ENCODE measurements at regions not wholly inside any gene's neighbourhood (a gene's known extent, or its start where the extent isn't known, plus 50 kb on each side); places are given as distances from the start of the nearest gene placed in this dataset.

DNA sequence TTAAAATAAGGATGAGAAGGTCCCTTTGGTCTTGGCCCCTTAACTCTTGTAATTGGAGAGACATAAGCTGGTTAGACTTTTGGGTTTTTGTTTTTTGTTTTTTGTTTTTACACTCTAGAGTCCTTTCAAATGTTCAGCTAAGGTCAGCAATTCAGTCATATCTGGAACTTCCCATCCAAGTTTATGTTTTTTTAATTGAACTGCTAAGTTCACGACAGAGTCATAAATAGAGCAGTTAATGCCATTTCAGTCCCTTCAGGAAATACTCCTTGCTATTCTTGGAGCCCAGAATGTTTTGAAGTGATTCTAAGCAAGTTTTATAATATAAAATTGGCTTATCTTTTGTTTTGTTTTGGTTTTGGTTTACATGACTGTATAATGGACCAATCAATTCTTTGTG lies 329.4 kb upstream of the PABPC4L start:
- ChIA-PET POLR2A (no interaction called here), CTCF (no interaction called here)
- no peak for TF ChIP-seq FOXK2 (IDR thresholded peaks at IDR 0.05)
- TF ChIP-seq TARDBP (IDR thresholded peaks at IDR 0.05) = no peak
- TF ChIP-seq FOXM1 (IDR thresholded peaks at IDR 0.05; ENCODE audit: borderline replicate concordance) = no peak
- TF ChIP-seq, protein P1, sequence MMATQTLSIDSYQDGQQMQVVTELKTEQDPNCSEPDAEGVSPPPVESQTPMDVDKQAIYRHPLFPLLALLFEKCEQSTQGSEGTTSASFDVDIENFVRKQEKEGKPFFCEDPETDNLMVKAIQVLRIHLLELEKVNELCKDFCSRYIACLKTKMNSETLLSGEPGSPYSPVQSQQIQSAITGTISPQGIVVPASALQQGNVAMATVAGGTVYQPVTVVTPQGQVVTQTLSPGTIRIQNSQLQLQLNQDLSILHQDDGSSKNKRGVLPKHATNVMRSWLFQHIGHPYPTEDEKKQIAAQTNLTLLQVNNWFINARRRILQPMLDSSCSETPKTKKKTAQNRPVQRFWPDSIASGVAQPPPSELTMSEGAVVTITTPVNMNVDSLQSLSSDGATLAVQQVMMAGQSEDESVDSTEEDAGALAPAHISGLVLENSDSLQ (IDR thresholded peaks at IDR 0.05) = no peak
- no peak for DNase-seq (ENCODE audit: extremely low spot score)

DNA sequence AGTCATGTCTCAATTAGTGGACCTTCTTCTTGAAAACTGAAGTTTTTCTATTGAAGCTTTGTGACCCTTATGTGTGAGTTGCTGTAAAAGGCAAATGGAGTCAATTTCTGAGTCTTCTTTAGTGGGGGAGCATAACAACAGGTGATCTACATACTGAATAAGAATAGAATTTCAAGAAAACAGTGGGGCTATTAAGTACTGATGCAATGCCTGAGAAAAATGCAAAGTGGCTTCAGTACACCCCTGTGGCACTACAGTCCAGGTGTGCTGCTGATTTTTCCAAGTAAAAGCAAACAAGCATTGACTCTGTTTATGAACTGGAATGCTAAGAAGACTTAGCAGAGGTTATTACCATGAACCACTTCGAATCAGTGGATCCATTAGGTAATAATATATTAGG lies 328.0 kb upstream of the PABPC4L start:
- POLR2A ChIA-PET = no interaction called here
- TF ChIP-seq ELF4 (IDR thresholded peaks at IDR 0.05) (no peak), HDGF (IDR thresholded peaks at IDR 0.05; ENCODE audit: borderline replicate concordance) (no peak), ZNF384 (IDR thresholded peaks at IDR 0.05) (no peak), BHLHE40 (IDR thresholded peaks at IDR 0.05; ENCODE audit: borderline replicate concordance) (no peak), ARNT (IDR thresholded peaks at IDR 0.05) (no peak), SUZ12 (IDR thresholded peaks at IDR 0.05) (no peak), NFRKB (IDR thresholded peaks at IDR 0.05) (no peak), SP1 (IDR thresholded peaks at IDR 0.05) (no peak), L3MBTL2 (conservative IDR thresholded peaks at IDR 0.05) (no peak), CTBP1 (IDR thresholded peaks at IDR 0.05; ENCODE audit: borderline replicate concordance) (no peak), FOXM1 (IDR thresholded peaks at IDR 0.05; ENCODE audit: borderline replicate concordance) (no peak), FOXA1 (IDR thresholded peaks at IDR 0.05) (no peak), LEF1 (IDR thresholded peaks at IDR 0.05; ENCODE audit: borderline replicate concordance) (no peak), FOXK2 (IDR thresholded peaks at IDR 0.05) (no peak), TARDBP (IDR thresholded peaks at IDR 0.05) (no peak)
- TF ChIP-seq, protein P1 (IDR thresholded peaks at IDR 0.05) = no peak
- CTCF ChIA-PET = no interaction called here
- DNase-seq (ENCODE audit: extremely low spot score) = no peak

DNA sequence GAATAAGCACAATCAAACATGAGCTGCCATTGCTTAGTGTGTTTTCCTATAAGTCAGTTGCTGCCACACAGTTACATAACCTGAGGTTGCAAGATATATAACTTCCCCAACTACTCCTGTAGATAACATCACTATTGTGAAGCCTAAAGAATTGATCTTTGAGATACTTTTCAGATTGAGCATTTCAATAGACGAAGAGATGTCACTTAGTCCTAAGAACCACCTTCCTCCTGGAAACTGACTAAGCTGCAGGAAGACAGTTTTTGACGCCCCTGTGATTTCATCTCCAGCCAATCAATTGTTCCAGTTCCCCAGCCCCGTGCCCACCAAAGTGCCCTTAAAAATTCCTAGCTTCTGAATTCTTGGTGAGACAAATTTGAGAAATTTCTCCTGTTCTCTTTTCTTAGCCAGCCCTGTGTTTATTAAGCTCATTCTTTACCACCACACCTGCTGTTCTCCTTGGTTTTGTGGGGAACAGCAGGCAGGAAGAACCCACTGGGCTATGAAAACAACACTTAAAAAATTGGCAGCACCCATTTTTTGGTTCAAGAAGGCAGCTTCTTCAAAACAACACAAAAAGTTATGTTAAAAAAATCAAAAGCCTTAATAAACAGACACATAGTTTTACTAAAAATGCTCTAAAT lies 317.1 kb upstream of the PABPC4L start:
- CTCF ChIA-PET = interaction anchor here (0.6 to 0.7 kb wide), 2 partner anchors 448 to 1103 kb away, joined by 3 to 4 read pairs; no protein-coding TSS in a partner anchor
- DNase-seq (ENCODE audit: extremely low spot score) = no peak
- no peak for TF ChIP-seq FOXK2 (IDR thresholded peaks at IDR 0.05)
- TF ChIP-seq FOXM1 (IDR thresholded peaks at IDR 0.05; ENCODE audit: borderline replicate concordance) = no peak
- TF ChIP-seq ZNF384 (IDR thresholded peaks at IDR 0.05) = no peak
- TF ChIP-seq FOXA1 (IDR thresholded peaks at IDR 0.05) = no peak
- TF ChIP-seq BHLHE40 (IDR thresholded peaks at IDR 0.05; ENCODE audit: borderline replicate concordance) = no peak
- no peak for TF ChIP-seq HDGF (IDR thresholded peaks at IDR 0.05; ENCODE audit: borderline replicate concordance)
- no peak for TF ChIP-seq NFRKB (IDR thresholded peaks at IDR 0.05)
- no peak for TF ChIP-seq TARDBP (IDR thresholded peaks at IDR 0.05)
- TF ChIP-seq CTBP1 (IDR thresholded peaks at IDR 0.05; ENCODE audit: borderline replicate concordance) = no peak
- TF ChIP-seq ARNT (IDR thresholded peaks at IDR 0.05) = no peak
- TF ChIP-seq SP1 (IDR thresholded peaks at IDR 0.05) = no peak
- TF ChIP-seq L3MBTL2 (conservative IDR thresholded peaks at IDR 0.05) = no peak
- TF ChIP-seq, protein P1 (IDR thresholded peaks at IDR 0.05) = no peak
- TF ChIP-seq LEF1 (IDR thresholded peaks at IDR 0.05; ENCODE audit: borderline replicate concordance) = no peak
- no peak for TF ChIP-seq ELF4 (IDR thresholded peaks at IDR 0.05)
- no peak for TF ChIP-seq SUZ12 (IDR thresholded peaks at IDR 0.05)
- POLR2A ChIA-PET = no interaction called here

DNA sequence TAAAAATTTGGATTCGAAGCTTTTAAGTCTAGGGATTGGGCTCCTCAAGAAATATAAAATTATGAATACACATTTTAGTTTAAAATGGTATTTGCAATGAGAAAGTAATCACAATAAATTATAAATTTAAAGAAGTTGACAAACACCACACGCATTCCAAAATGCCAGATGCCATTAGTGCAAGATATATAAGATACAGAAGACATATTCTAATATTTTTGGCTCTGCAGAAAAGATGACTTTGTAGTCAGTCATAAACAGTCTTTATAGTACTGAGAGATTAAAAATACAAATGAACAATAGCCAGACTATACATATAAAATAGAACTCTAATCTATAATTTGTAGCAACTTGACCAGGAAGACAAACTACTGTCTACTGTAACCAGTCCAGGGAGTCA lies 309.0 kb upstream of the PABPC4L start:
- POLR2A ChIA-PET = no interaction called here
- TF ChIP-seq L3MBTL2 (conservative IDR thresholded peaks at IDR 0.05) = no peak
- no peak for TF ChIP-seq FOXA1 (IDR thresholded peaks at IDR 0.05)
- TF ChIP-seq TARDBP (IDR thresholded peaks at IDR 0.05) = no peak
- no peak for TF ChIP-seq ELF4 (IDR thresholded peaks at IDR 0.05)
- no peak for TF ChIP-seq ARNT (IDR thresholded peaks at IDR 0.05)
- TF ChIP-seq BHLHE40 (IDR thresholded peaks at IDR 0.05; ENCODE audit: borderline replicate concordance) = no peak
- no peak for TF ChIP-seq SP1 (IDR thresholded peaks at IDR 0.05)
- no peak for TF ChIP-seq LEF1 (IDR thresholded peaks at IDR 0.05; ENCODE audit: borderline replicate concordance)
- TF ChIP-seq FOXK2 (IDR thresholded peaks at IDR 0.05) = no peak
- TF ChIP-seq, protein P1 (IDR thresholded peaks at IDR 0.05) = no peak
- no peak for TF ChIP-seq FOXM1 (IDR thresholded peaks at IDR 0.05; ENCODE audit: borderline replicate concordance)
- TF ChIP-seq ZNF384 (IDR thresholded peaks at IDR 0.05) = no peak
- TF ChIP-seq HDGF (IDR thresholded peaks at IDR 0.05; ENCODE audit: borderline replicate concordance) = no peak
- no peak for TF ChIP-seq CTBP1 (IDR thresholded peaks at IDR 0.05; ENCODE audit: borderline replicate concordance)
- no peak for TF ChIP-seq SUZ12 (IDR thresholded peaks at IDR 0.05)
- no peak for TF ChIP-seq NFRKB (IDR thresholded peaks at IDR 0.05)
- CTCF ChIA-PET = no interaction called here
- no peak for DNase-seq (ENCODE audit: extremely low spot score)

DNA sequence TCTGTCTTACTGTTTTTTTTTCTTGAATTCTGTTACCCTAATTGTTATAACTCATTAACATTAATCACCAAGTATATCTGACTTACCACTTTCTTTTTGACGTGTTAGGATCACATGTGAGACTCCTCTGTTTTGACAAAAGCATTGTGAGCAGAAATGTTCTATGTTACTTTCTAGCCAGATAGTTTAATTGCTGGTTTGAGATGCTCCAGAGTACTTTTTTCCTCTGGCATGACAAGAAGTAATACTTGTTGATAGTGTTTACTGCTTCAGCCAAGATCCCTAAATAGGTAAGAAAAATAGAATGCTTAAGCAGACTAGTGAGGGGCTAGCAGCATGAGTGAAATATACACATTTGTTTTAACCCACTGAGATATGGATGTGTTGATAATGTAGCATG lies 303.9 kb upstream of the PABPC4L start:
- DNase-seq (ENCODE audit: extremely low spot score) = no peak

More for the DNA sequence above, 303.9 kb upstream of the PABPC4L start:
- ChIA-PET POLR2A (no interaction called here), CTCF (no interaction called here)
- TF ChIP-seq FOXK2 (IDR thresholded peaks at IDR 0.05) = no peak
- no peak for TF ChIP-seq NFRKB (IDR thresholded peaks at IDR 0.05)
- TF ChIP-seq ZNF384 (IDR thresholded peaks at IDR 0.05) = no peak
- no peak for TF ChIP-seq SUZ12 (IDR thresholded peaks at IDR 0.05)
- no peak for TF ChIP-seq LEF1 (IDR thresholded peaks at IDR 0.05; ENCODE audit: borderline replicate concordance)
- TF ChIP-seq CTBP1 (IDR thresholded peaks at IDR 0.05; ENCODE audit: borderline replicate concordance) = no peak
- TF ChIP-seq TARDBP (IDR thresholded peaks at IDR 0.05) = no peak
- TF ChIP-seq ELF4 (IDR thresholded peaks at IDR 0.05) = no peak
- no peak for TF ChIP-seq BHLHE40 (IDR thresholded peaks at IDR 0.05; ENCODE audit: borderline replicate concordance)
- no peak for TF ChIP-seq FOXA1 (IDR thresholded peaks at IDR 0.05)
- no peak for TF ChIP-seq SP1 (IDR thresholded peaks at IDR 0.05)
- TF ChIP-seq ARNT (IDR thresholded peaks at IDR 0.05) = no peak
- no peak for TF ChIP-seq HDGF (IDR thresholded peaks at IDR 0.05; ENCODE audit: borderline replicate concordance)
- TF ChIP-seq L3MBTL2 (conservative IDR thresholded peaks at IDR 0.05) = no peak
- no peak for TF ChIP-seq FOXM1 (IDR thresholded peaks at IDR 0.05; ENCODE audit: borderline replicate concordance)
- TF ChIP-seq, protein P1 (IDR thresholded peaks at IDR 0.05) = no peak
